ENCODE measurements at regions not wholly inside any gene's neighbourhood (a gene's known extent, or its start where the extent isn't known, plus 50 kb on each side); places are given as distances from the start of the nearest gene placed in this dataset.

GRCh38 chr12:63508543-63508942 is 159.8 kb downstream of the DPY19L2 start:
- Mint-ChIP-seq H3K27ac (no peak overlapping the region), H3K9me3 (peaks cover 8% of the 10 kb centered on the region), H3K4me3 (no peak overlapping the region), H3K27me3 (no peaks in the 10 kb centered on the region), H3K4me1 (ENCODE audit: low read depth) (no peaks in the 10 kb centered on the region), H3K36me3 (ENCODE audit: low read depth) (no peaks in the 10 kb centered on the region)
- intact Hi-C loops (cut with DNase I, micrococcal nuclease) = no loop called here
- no peak for TF ChIP-seq CTCF (IDR thresholded peaks at IDR 0.05)
- DNase-seq = no peak
- Histone ChIP-seq H3K36me3 (ENCODE audit: insufficient read depth, low read length) (no peaks in the 10 kb centered on the region), H3K27ac (ENCODE audit: low read depth in 1 of 2, low read length in 2 of 2) (no peak overlapping the region), H3K27me3 (ENCODE audit: control insufficient read depth in 1 of 2, insufficient read depth in 2 of 2, low read length in 2 of 2) (no peaks in the 10 kb centered on the region), H3K9me3 (ENCODE audit: control insufficient read depth in 1 of 2, insufficient read depth in 1 of 2, low read length in 2 of 2) (peaks cover 0 to 7% of the 10 kb centered on the region in 2 experiments), H3K4me1 (ENCODE audit: insufficient read depth, low read length) (no peaks in the 10 kb centered on the region), H3K4me3 (ENCODE audit: low read length) (no peak overlapping the region)
- CTCF ChIA-PET = no interaction called here
- no peak for ATAC-seq (ENCODE audit: poor library complexity)
- POLR2A ChIA-PET = no interaction called here

- no peaks in the 10 kb centered on the region for H3K4me1 ChIP-seq (ENCODE audit: insufficient read depth, low read length)
- DNase-seq = no peak
- TF ChIP-seq CTCF (IDR thresholded peaks at IDR 0.05) = no peak
- peaks cover 0 to 2% of the 10 kb centered on the region in 2 experiments for H3K27me3 ChIP-seq (ENCODE audit: control insufficient read depth in 1 of 2, insufficient read depth in 2 of 2, low read length in 2 of 2)
- peaks cover 0 to 9% of the 10 kb centered on the region in 2 experiments for H3K9me3 ChIP-seq (ENCODE audit: control insufficient read depth in 1 of 2, insufficient read depth in 1 of 2, low read length in 2 of 2)
- Mint-ChIP-seq H3K4me1 (ENCODE audit: low read depth) (no peaks in the 10 kb centered on the region), H3K4me3 (no peak overlapping the region), H3K36me3 (ENCODE audit: low read depth) (no peaks in the 10 kb centered on the region), H3K27ac (no peak overlapping the region), H3K27me3 (no peaks in the 10 kb centered on the region), H3K9me3 (peaks cover 3% of the 10 kb centered on the region)
- H3K4me3 ChIP-seq (ENCODE audit: low read length) = no peak overlapping the region
- H3K27ac ChIP-seq (ENCODE audit: low read depth in 1 of 2, low read length in 2 of 2) = no peak overlapping the region
- ChIA-PET POLR2A (no interaction called here), CTCF (no interaction called here)
- H3K36me3 ChIP-seq (ENCODE audit: insufficient read depth, low read length) = no peaks in the 10 kb centered on the region
- intact Hi-C loops (cut with DNase I, micrococcal nuclease) = no loop called here
- no peak for ATAC-seq (ENCODE audit: poor library complexity)
These were observed 168.7 kb downstream of the DPY19L2 start for GRCh38 chr12:63499567-63499966.

- no peak for DNase-seq
- Mint-ChIP-seq H3K27me3 (no peaks in the 10 kb centered on the region), H3K36me3 (ENCODE audit: low read depth) (no peaks in the 10 kb centered on the region), H3K9me3 (peaks cover 3% of the 10 kb centered on the region), H3K4me3 (no peak overlapping the region), H3K4me1 (ENCODE audit: low read depth) (no peaks in the 10 kb centered on the region), H3K27ac (no peak overlapping the region)
- no peak for ATAC-seq (ENCODE audit: poor library complexity)
- H3K27ac ChIP-seq (ENCODE audit: low read depth in 1 of 2, low read length in 2 of 2) = no peak overlapping the region
- no peak for TF ChIP-seq CTCF (IDR thresholded peaks at IDR 0.05)
- H3K9me3 ChIP-seq (ENCODE audit: control insufficient read depth in 1 of 2, insufficient read depth in 1 of 2, low read length in 2 of 2) = peaks cover 0 to 9% of the 10 kb centered on the region in 2 experiments
- ChIA-PET POLR2A (no interaction called here), CTCF (no interaction called here)
- peaks cover 0 to 2% of the 10 kb centered on the region in 2 experiments for H3K27me3 ChIP-seq (ENCODE audit: control insufficient read depth in 1 of 2, insufficient read depth in 2 of 2, low read length in 2 of 2)
- H3K36me3 ChIP-seq (ENCODE audit: insufficient read depth, low read length) = no peaks in the 10 kb centered on the region
- no peaks in the 10 kb centered on the region for H3K4me1 ChIP-seq (ENCODE audit: insufficient read depth, low read length)
- no peak overlapping the region for H3K4me3 ChIP-seq (ENCODE audit: low read length)
- intact Hi-C loops (cut with DNase I, micrococcal nuclease) = no loop called here
These were observed 170.1 kb downstream of the DPY19L2 start for GRCh38 chr12:63498239-63498638.
